Erythroblast (primary cell): ENCODE measurements at regions not wholly inside any gene's neighbourhood (a gene's known extent, or its start where the extent isn't known, plus 50 kb on each side); places are given as distances from the start of the nearest gene placed in this dataset.
"Not testable (repeated sequence)": the region's sequence is repeated elsewhere in the genome, so short reads cannot be mapped to it uniquely, and the experiment has no call there.

ENCODE experiments used
- GATA1 ChIP-seq: IDR thresholded peaks from 2 replicates; pipeline ENCODE4 v1.6.1; 2011; ENCODE audit warnings: low read depth, mild to moderate bottlenecking, control low read depth, low read length, moderate library complexity
- POLR2A ChIP-seq: IDR thresholded peaks from 2 replicates; pipeline ENCODE4 v1.6.1; 2011; ENCODE audit warnings: mild to moderate bottlenecking, low read length

- TF ChIP-seq POLR2A, GATA1: not testable (repeated sequence)
These were observed 141.1 kb upstream of the ZNF469 start for GRCh38 chr16:88241404-88242311.
